A549 (cell line): ENCODE measurements at regions not wholly inside any gene's neighbourhood (a gene's known extent, or its start where the extent isn't known, plus 50 kb on each side); places are given as distances from the start of the nearest gene placed in this dataset.

ENCODE experiments used
- CEBPB ChIP-seq, 2 experiments: fragments of >200 bp in 1 of 2; sonication (Bioruptor Twin) in 1 of 2; formaldehyde crosslinking in 1 of 2; IDR thresholded peaks; 2 replicates each; pipeline ENCODE4 v1.6.1; 2012 to 2016
- CTCF ChIP-seq: fragments of >200 bp; sonication (Bioruptor Twin); formaldehyde crosslinking; IDR thresholded peaks from 3 replicates; pipeline ENCODE4 v1.5.1; 2016
- EP300 ChIP-seq, 2 experiments: fragments of >200 bp; sonication (Bioruptor Twin); formaldehyde crosslinking; IDR thresholded peaks; 2 replicates in 1 of 2; 3 replicates in 1 of 2; pipeline ENCODE4 v1.6.1; 2016 to 2017
- HOXB13 ChIP-seq: fragments of 250-450 bp; sonication (Bioruptor Pico); IDR thresholded peaks from 2 replicates; pipeline ENCODE4 v1.5.0; 2020; ENCODE audit warnings: low read depth, mild to moderate bottlenecking, moderate library complexity
- JUNB ChIP-seq: fragments of >200 bp; sonication (Bioruptor Twin); formaldehyde crosslinking; IDR thresholded peaks from 2 replicates; pipeline ENCODE4 v1.6.1; 2016
- KDM1A ChIP-seq: fragments of 200-600 bp; sonication (generic); IDR thresholded peaks from 2 replicates; pipeline ENCODE4 v1.6.1; 2016; ENCODE audit warnings: low read depth, mild to moderate bottlenecking
- MYC ChIP-seq: IDR thresholded peaks from 2 replicates; pipeline ENCODE4 v1.6.1; 2012; ENCODE audit warnings: mild to moderate bottlenecking, inconsistent platforms, low read length, improper control_type of control experiment, borderline replicate concordance
- POLR2A ChIP-seq: IDR thresholded peaks from 2 replicates; pipeline ENCODE4 v1.6.1; 2012; ENCODE audit warnings: mild to moderate bottlenecking, low read length
- RAD21 ChIP-seq, 2 experiments: fragments of >200 bp in 1 of 2; sonication (Bioruptor Twin) in 1 of 2; formaldehyde crosslinking in 1 of 2; IDR thresholded peaks in 1 of 2; conservative IDR thresholded peaks in 1 of 2; 2 replicates in 1 of 2; 3 replicates in 1 of 2; pipeline ENCODE4 v1.6.1; 2012 to 2018; ENCODE audit warnings: inconsistent platforms in 1 of 2
- SMC3 ChIP-seq: fragments of >200 bp; sonication (Bioruptor Twin); formaldehyde crosslinking; IDR thresholded peaks from 3 replicates; pipeline ENCODE4 v1.6.1; 2018; ENCODE audit warnings: inconsistent platforms

DNA sequence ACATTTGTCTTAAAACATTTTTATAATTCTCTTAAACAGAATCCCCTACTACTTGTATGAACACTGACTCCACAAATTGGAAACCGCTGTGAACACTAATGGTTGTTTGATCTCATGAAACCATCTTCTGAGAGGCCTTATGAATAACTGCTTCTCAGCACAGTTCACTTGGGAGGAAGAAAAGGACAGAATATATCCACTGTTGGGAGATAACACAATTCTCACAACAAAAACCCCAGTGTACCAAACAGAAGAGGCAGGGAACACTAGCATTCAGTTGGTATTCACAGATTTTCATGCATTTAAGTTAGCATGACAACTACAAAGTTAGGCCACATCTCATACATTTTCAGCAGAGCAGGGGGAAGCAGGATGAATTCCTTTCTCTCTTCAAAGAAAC is 89.0 kb upstream of the SELENOP start:
- TF ChIP-seq CEBPB (IDR thresholded peaks at IDR 0.05), result no peak
- TF ChIP-seq CTCF, result no peak
- TF ChIP-seq EP300 (IDR thresholded peaks at IDR 0.05), result no peak
- TF ChIP-seq SMC3, result no peak
- TF ChIP-seq RAD21 (conservative IDR thresholded peaks at IDR 0.05 in 1 of 2, IDR thresholded peaks at IDR 0.05 in 1 of 2), result no peak
- no peak for TF ChIP-seq HOXB13
- TF ChIP-seq POLR2A, result no peak
- TF ChIP-seq MYC, result no peak
- TF ChIP-seq JUNB, result no peak
- no peak for TF ChIP-seq KDM1A
